PFSK-1 (cell line): ENCODE measurements at regions not wholly inside any gene's neighbourhood (a gene's known extent, or its start where the extent isn't known, plus 50 kb on each side); places are given as distances from the start of the nearest gene placed in this dataset.

Experiments used
- POLR2AphosphoS5 ChIP-seq: IDR thresholded peaks from 2 replicates; pipeline ENCODE4 v1.6.1; 2012; ENCODE audit warnings: low read depth, mild to moderate bottlenecking, control low read depth, low read length, moderate library complexity
- REST ChIP-seq, 2 experiments: IDR thresholded peaks; 2 replicates each; pipeline versions ENCODE4 v1.6.1 to v1.8.0; 2011 to 2012; ENCODE audit warnings: low read depth in 2 of 2, low read length in 2 of 2, control low read depth in 1 of 2, inconsistent platforms in 1 of 2, mild to moderate bottlenecking in 1 of 2, moderate library complexity in 1 of 2; ENCODE audit not compliant: insufficient read depth in 1 of 2
- TAF1 ChIP-seq: IDR thresholded peaks from 2 replicates; pipeline ENCODE4 v1.6.1; 2012; ENCODE audit warnings: low read length, control low read depth, borderline replicate concordance; ENCODE audit not compliant: insufficient read depth

DNA sequence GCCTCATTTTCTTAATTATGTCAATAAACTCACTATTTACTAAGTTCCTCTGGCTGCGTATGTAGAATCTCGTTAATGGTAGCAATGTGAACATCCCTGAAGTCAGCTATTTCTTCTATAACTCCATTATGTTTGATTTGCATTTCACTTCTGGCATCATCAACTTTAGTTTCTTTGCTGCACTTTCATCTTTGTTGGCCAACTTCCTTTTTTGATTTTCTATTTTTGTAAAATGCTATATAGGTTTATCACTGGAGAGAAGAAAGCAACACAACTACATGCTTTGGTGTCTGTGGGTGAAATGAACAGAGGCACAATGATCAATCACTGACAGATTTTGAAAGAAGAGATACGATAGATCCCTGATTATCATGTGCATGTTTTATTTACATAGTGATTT lies 58.5 kb upstream of the ATF7IP start:
- TF ChIP-seq POLR2AphosphoS5 (no peak), REST (IDR thresholded peaks at IDR 0.05; ENCODE audit: insufficient read depth in 1 of 2, low read depth in 2 of 2, low read length in 2 of 2) (no peak), TAF1 (no peak)
